Activated CD4-positive, CD25-positive, alpha-beta regulatory T cell treated with anti-CD3 and anti-CD28 coated beads, Interleukin-2, amount 50 U/mL, for 24 hours (primary cell): ENCODE measurements at regions not wholly inside any gene's neighbourhood (a gene's known extent, or its start where the extent isn't known, plus 50 kb on each side); places are given as distances from the start of the nearest gene placed in this dataset.

Experiments used
- ATAC-seq, 2 donors: fragments of 150-1000 bp; cut with Tn5 transposase; one replicate each; pipeline ENCODE4 v1.10.0; 2021; ENCODE audit warnings: mild to moderate bottlenecking in 1 of 2, moderate library complexity in 1 of 2

GRCh38 chr7:144910411-144910810, 74.6 kb upstream of the TPK1 start:
- no peak for ATAC-seq

GRCh38 chr7:144908943-144909556, 73.2 kb upstream of the TPK1 start:
- no peak for ATAC-seq

GRCh38 chr7:144908324-144908723, 72.5 kb upstream of the TPK1 start:
- no peak for ATAC-seq

- no peak for ATAC-seq
Measured at GRCh38 chr7:144907577-144907976, 71.7 kb upstream of the TPK1 start.

- no peak for ATAC-seq
Measured at GRCh38 chr7:144903201-144903600, 67.3 kb upstream of the TPK1 start.

- ATAC-seq: no peak
Measured at GRCh38 chr7:144892761-144893160, 56.9 kb upstream of the TPK1 start.
